T-cell (primary cell): ENCODE measurements at regions not wholly inside any gene's neighbourhood (a gene's known extent, or its start where the extent isn't known, plus 50 kb on each side); places are given as distances from the start of the nearest gene placed in this dataset.

Experiments
- ATAC-seq, 4 experiments: fragments of 200-7000 bp in 3 of 4; fragments of 150-1000 bp in 1 of 4; cut with Tn5 transposase; replicated peaks in 1 of 4; 1 replicate in 3 of 4; 2 replicates in 1 of 4; pipeline ENCODE4 v1.10.0; 2021; ENCODE audit warnings: moderate library complexity in 3 of 4, mild to moderate bottlenecking in 2 of 4, moderate number of reproducible peaks in 1 of 4
- CTCF ChIA-PET, 2 donors: fragments of 300-600 bp; sonication (Branson Sonifier 250); formaldehyde crosslinking; loops; one replicate each; lab custom pipeline; 2022; ENCODE audit warnings: antibody characterized with exemption in 2 of 2; lab: Charles Lee
- POLR2A ChIA-PET, 2 donors: fragments of 300-600 bp; sonication (Branson Sonifier 250); formaldehyde crosslinking; loops; one replicate each; lab custom pipeline; 2022; ENCODE audit warnings: antibody characterized with exemption in 2 of 2; lab: Charles Lee
- DNase-seq, 35 experiments: peaks; one replicate each; pipeline versions ENCODE4 v3.0.0 to v3.0.0-alpha.2; 2013 to 2023
- H3K27ac ChIP-seq: one replicate; pipeline ENCODE4 v1.5.1; 2013; ENCODE audit warnings: low read length
- H3K27me3 ChIP-seq, 2 experiments: replicated peaks in 1 of 2; 1 replicate in 1 of 2; 2 replicates in 1 of 2; pipeline versions ENCODE4 v1.6.1 to v1.7.0; 2013; ENCODE audit warnings: low read length in 1 of 2, mixed read lengths in 1 of 2; ENCODE audit not compliant: control insufficient read depth in 2 of 2, insufficient read depth in 2 of 2; ENCODE audit errors: extremely low read depth in 1 of 2
- H3K36me3 ChIP-seq, 2 donors: 1 replicate in 1 of 2; 2 replicates in 1 of 2; pipeline versions ENCODE4 v1.6.1 to v1.7.0; 2013; ENCODE audit warnings: low read length in 1 of 2; ENCODE audit not compliant: control insufficient read depth in 2 of 2, insufficient read depth in 1 of 2; ENCODE audit errors: extremely low read depth in 1 of 2
- H3K4me1 ChIP-seq, 2 experiments: 1 replicate in 1 of 2; 2 replicates in 1 of 2; pipeline versions ENCODE4 v1.6.1 to v1.7.0; 2013; ENCODE audit warnings: low read length in 2 of 2, mixed read lengths in 1 of 2; ENCODE audit not compliant: insufficient read depth in 2 of 2, control insufficient read depth in 1 of 2; ENCODE audit errors: extremely low read depth in 1 of 2
- H3K4me3 ChIP-seq, 2 donors: 1 replicate in 1 of 2; 2 replicates in 1 of 2; pipeline versions ENCODE4 v1.5.1 to v1.7.0; 2013; ENCODE audit warnings: mild to moderate bottlenecking in 2 of 2, low read length in 1 of 2, moderate library complexity in 1 of 2; ENCODE audit not compliant: control insufficient read depth in 1 of 2; ENCODE audit errors: extremely low read depth in 1 of 2
- H3K9me3 ChIP-seq: 2 replicates; pipeline ENCODE4 v1.7.0; 2013
- H3K27ac Mint-ChIP-seq, 2 donors: one replicate each; pipeline ENCODE4 v1.8.0; 2020 to 2021; ENCODE audit warnings: mild to moderate bottlenecking in 2 of 2, mixed read lengths in 2 of 2
- H3K27me3 Mint-ChIP-seq, 2 donors: one replicate each; pipeline ENCODE4 v1.8.0; 2021 to 2022; ENCODE audit warnings: mixed read lengths in 2 of 2
- H3K36me3 Mint-ChIP-seq: one replicate; pipeline ENCODE4 v1.8.0; 2021; ENCODE audit warnings: mixed read lengths
- H3K4me1 Mint-ChIP-seq, 3 donors: one replicate each; pipeline ENCODE4 v1.8.0; 2020 to 2022; ENCODE audit warnings: mixed read lengths in 3 of 3, mild to moderate bottlenecking in 1 of 3
- H3K4me3 Mint-ChIP-seq, 3 donors: one replicate each; pipeline ENCODE4 v1.8.0; 2020 to 2022; ENCODE audit warnings: mild to moderate bottlenecking in 3 of 3, mixed read lengths in 3 of 3, moderate library complexity in 3 of 3
- H3K9me3 Mint-ChIP-seq, 3 donors: one replicate each; pipeline ENCODE4 v1.8.0; 2020 to 2022; ENCODE audit warnings: mixed read lengths in 3 of 3
- WGBS: methylation state at CpG from one replicate; pipeline ENCODE4 v1.1.5; 2013; ENCODE audit warnings: missing lambda C conversion rate; ENCODE audit not compliant: insufficient coverage; 5-methylcytosine and 5-hydroxymethylcytosine counted together

- Mint-ChIP-seq H3K27me3 (peaks cover 2 to 6% of the 10 kb centered on the region in 2 donors), H3K27ac (no peak overlapping the region), H3K4me3 (no peak overlapping the region), H3K4me1 (no peaks in the 10 kb centered on the region), H3K9me3 (no peaks in the 10 kb centered on the region), H3K36me3 (no peaks in the 10 kb centered on the region)
- Histone ChIP-seq H3K9me3 (no peaks in the 10 kb centered on the region), H3K4me3 (no peak overlapping the region), H3K36me3 (no peaks in the 10 kb centered on the region), H3K4me1 (no peaks in the 10 kb centered on the region), H3K27ac (no peak overlapping the region), H3K27me3 (peaks cover 0 to 6% of the 10 kb centered on the region in 2 experiments)
- ChIA-PET POLR2A (no interaction called here), CTCF (no interaction called here)
- DNase-seq (no peak), ATAC-seq (no peak)
- WGBS, result 89% methylated on average over 7 of the region's 9 CpGs
Observed at GRCh38 chr10:118851062-118852035, 96.6 kb upstream of the CACUL1 start.

GRCh38 chr10:118853916-118854315 lies 99.1 kb upstream of the CACUL1 start:
- Mint-ChIP-seq H3K27me3 (peaks cover 2 to 6% of the 10 kb centered on the region in 2 donors), H3K36me3 (no peaks in the 10 kb centered on the region), H3K4me3 (no peak overlapping the region), H3K4me1 (no peaks in the 10 kb centered on the region), H3K9me3 (peaks cover 2 to 6% (median 4%) of the 10 kb centered on the region in 3 donors), H3K27ac (no peak overlapping the region)
- Histone ChIP-seq H3K27me3 (peaks cover 0 to 6% of the 10 kb centered on the region in 2 experiments), H3K36me3 (no peaks in the 10 kb centered on the region), H3K27ac (no peak overlapping the region), H3K4me3 (no peak overlapping the region), H3K4me1 (no peaks in the 10 kb centered on the region), H3K9me3 (no peaks in the 10 kb centered on the region)
- ChIA-PET CTCF (interaction anchor here in 1 of 2 donors (0.6 kb wide), 1 partner anchor 10 kb away, joined by 3 read pairs; no protein-coding TSS in a partner anchor), POLR2A (no interaction called here)
- WGBS, result 88% methylated on average over 6 of the region's 6 CpGs
- DNase-seq (no peak), ATAC-seq (no peak)

- Histone ChIP-seq H3K9me3 (no peaks in the 10 kb centered on the region), H3K4me1 (no peaks in the 10 kb centered on the region), H3K4me3 (no peak overlapping the region), H3K27ac (no peak overlapping the region), H3K36me3 (no peaks in the 10 kb centered on the region), H3K27me3 (peaks cover 0 to 8% of the 10 kb centered on the region in 2 experiments)
- H3K27ac Mint-ChIP-seq, result no peak overlapping the region
- ATAC-seq (no peak), DNase-seq (no peak)
- WGBS, result 81% methylated on average over 3 of the region's 3 CpGs
- H3K36me3 Mint-ChIP-seq, result no peaks in the 10 kb centered on the region
- H3K27me3 Mint-ChIP-seq, result peaks cover 2 to 6% of the 10 kb centered on the region in 2 donors
- ChIA-PET POLR2A (no interaction called here), CTCF (no interaction called here)
- no peaks in the 10 kb centered on the region for H3K4me1 Mint-ChIP-seq
- peaks cover 2 to 6% (median 4%) of the 10 kb centered on the region in 3 donors for H3K9me3 Mint-ChIP-seq
- H3K4me3 Mint-ChIP-seq, result no peak overlapping the region
Observed at GRCh38 chr10:118856106-118856505, 101.3 kb upstream of the CACUL1 start.

GRCh38 chr10:118865998-118866693 lies 111.4 kb upstream of the CACUL1 start:
- Mint-ChIP-seq H3K4me3 (no peak overlapping the region), H3K36me3 (no peaks in the 10 kb centered on the region), H3K27ac (no peak overlapping the region), H3K4me1 (no peaks in the 10 kb centered on the region), H3K27me3 (peaks cover 8% of the 10 kb centered on the region in 2 donors), H3K9me3 (no peaks in the 10 kb centered on the region)
- H3K4me3 ChIP-seq, result no peak overlapping the region
- H3K27me3 ChIP-seq, result peaks cover 0 to 2% of the 10 kb centered on the region in 2 experiments
- no peak overlapping the region for H3K27ac ChIP-seq
- CTCF ChIA-PET, result no interaction called here
- DNase-seq, result no peak
- H3K9me3 ChIP-seq, result no peaks in the 10 kb centered on the region
- H3K36me3 ChIP-seq, result no peaks in the 10 kb centered on the region
- WGBS, result no CpG with 5 or more reads among the region's 6 CpGs
- no peaks in the 10 kb centered on the region for H3K4me1 ChIP-seq
- POLR2A ChIA-PET, result no interaction called here
- no peak for ATAC-seq

- DNase-seq (no peak), ATAC-seq (no peak)
- Mint-ChIP-seq H3K27me3 (peaks cover 10 to 20% of the 10 kb centered on the region in 2 donors), H3K4me3 (no peak overlapping the region), H3K4me1 (no peaks in the 10 kb centered on the region), H3K36me3 (no peaks in the 10 kb centered on the region), H3K27ac (no peak overlapping the region), H3K9me3 (no peaks in the 10 kb centered on the region)
- H3K4me3 ChIP-seq, result no peak overlapping the region
- no peak overlapping the region for H3K27ac ChIP-seq
- ChIA-PET POLR2A (no interaction called here), CTCF (no interaction called here)
- no peaks in the 10 kb centered on the region for H3K36me3 ChIP-seq
- WGBS, result no CpG with 5 or more reads among the region's 3 CpGs
- H3K9me3 ChIP-seq, result no peaks in the 10 kb centered on the region
- peaks cover 0 to 2% of the 10 kb centered on the region in 2 experiments for H3K27me3 ChIP-seq
- no peaks in the 10 kb centered on the region for H3K4me1 ChIP-seq
Observed at GRCh38 chr10:118867768-118868167, 113.0 kb upstream of the CACUL1 start.

- Histone ChIP-seq H3K27me3 (peaks cover 0 to 2% of the 10 kb centered on the region in 2 experiments), H3K36me3 (no peaks in the 10 kb centered on the region), H3K9me3 (no peaks in the 10 kb centered on the region), H3K4me3 (no peak overlapping the region), H3K27ac (no peak overlapping the region), H3K4me1 (no peaks in the 10 kb centered on the region)
- H3K9me3 Mint-ChIP-seq, result no peaks in the 10 kb centered on the region
- H3K4me3 Mint-ChIP-seq, result no peak overlapping the region
- no peaks in the 10 kb centered on the region for H3K36me3 Mint-ChIP-seq
- DNase-seq, result no peak
- ChIA-PET CTCF (no interaction called here), POLR2A (no interaction called here)
- 31% methylated on average over 3 of the region's 5 CpGs for WGBS
- H3K4me1 Mint-ChIP-seq, result no peaks in the 10 kb centered on the region
- no peak for ATAC-seq
- H3K27me3 Mint-ChIP-seq, result peaks cover 17 to 28% of the 10 kb centered on the region in 2 donors
- no peak overlapping the region for H3K27ac Mint-ChIP-seq
Observed at GRCh38 chr10:118868589-118868988, 113.8 kb upstream of the CACUL1 start.
